Tibial nerve (tissue), 4 donors: ENCODE measurements at regions not wholly inside any gene's neighbourhood (a gene's known extent, or its start where the extent isn't known, plus 50 kb on each side); places are given as distances from the start of the nearest gene placed in this dataset.

Experiments
- DNase-seq, 2 donors: peaks; one replicate each; pipeline ENCODE4 v3.0.0-alpha.2; 2019; ENCODE audit warnings: low spot score in 2 of 2
- H3K27ac ChIP-seq, 4 donors: fragments of 200-600 bp; sonication (generic) in 3 of 4; one replicate each; pipeline ENCODE4 v1.5.1; 2017 to 2019; ENCODE audit warnings: mild to moderate bottlenecking in 1 of 4
- H3K27me3 ChIP-seq, 2 donors: fragments of 200-600 bp; sonication (generic) in 1 of 2; one replicate each; pipeline versions ENCODE4 v1.5.1 to v1.6.0; 2017 to 2019
- H3K36me3 ChIP-seq, 3 donors: fragments of 200-600 bp; sonication (generic); one replicate each; pipeline ENCODE4 v1.5.1; 2018 to 2019
- H3K4me1 ChIP-seq, 4 donors: fragments of 200-600 bp; sonication (generic) in 3 of 4; one replicate each; pipeline ENCODE4 v1.5.1; 2017 to 2019
- H3K4me3 ChIP-seq, 4 donors: fragments of 200-600 bp; sonication (generic) in 3 of 4; one replicate each; pipeline ENCODE4 v1.5.1; 2017 to 2019; ENCODE audit warnings: mild to moderate bottlenecking in 1 of 4, moderate library complexity in 1 of 4
- H3K9me3 ChIP-seq, 4 donors: fragments of 200-600 bp; sonication (generic) in 3 of 4; one replicate each; pipeline ENCODE4 v1.5.1; 2017 to 2019
- EP300 ChIP-seq, 2 donors: sonication (generic); formaldehyde crosslinking; IDR thresholded peaks; one replicate each; pipeline ENCODE4 v1.6.1; 2017; ENCODE audit warnings: antibody characterized with exemption in 2 of 2, mild to moderate bottlenecking in 1 of 2
- POLR2A ChIP-seq, 2 donors: fragments of 450-650 bp; IDR thresholded peaks; one replicate each; pipeline ENCODE4 v1.6.1; 2017; ENCODE audit warnings: antibody characterized with exemption in 2 of 2, mild to moderate bottlenecking in 2 of 2, moderate library complexity in 2 of 2
- WGBS, 2 donors: methylation state at CpG; one replicate each; pipeline ENCODE4 v1.1.5; 2018; 5-methylcytosine and 5-hydroxymethylcytosine counted together
- TF ChIP-seq, protein P1 (sequence below), 5 experiments: fragments of 200-600 bp in 3 of 5; fragments of 450-650 bp in 2 of 5; sonication (generic) in 3 of 5; IDR thresholded peaks; one replicate each; pipeline ENCODE4 v1.5.1; 2016 to 2019; ENCODE audit warnings: antibody characterized with exemption in 5 of 5, mild to moderate bottlenecking in 3 of 5, moderate library complexity in 2 of 5

DNA sequence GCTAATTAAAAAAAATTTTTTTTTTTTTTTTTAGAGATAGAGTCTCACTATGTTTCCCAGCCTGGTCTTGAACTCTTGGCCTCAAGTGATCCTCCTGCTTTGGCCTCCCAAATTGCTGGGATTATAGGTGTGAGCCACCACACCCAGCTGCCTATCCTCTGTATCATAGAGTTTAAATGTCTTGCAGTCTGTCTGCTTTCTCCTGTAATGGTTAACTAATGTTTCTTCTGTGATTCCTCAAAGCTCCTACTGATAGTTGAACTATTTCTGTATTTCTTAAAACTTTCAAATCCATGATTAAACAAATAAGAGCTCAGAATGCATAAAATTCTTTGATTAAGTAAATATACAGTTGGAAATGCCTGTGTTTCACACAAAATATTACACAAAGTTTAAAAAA is 115.4 kb upstream of the TPM1 start:
- Histone ChIP-seq H3K36me3 (no peaks in the 10 kb centered on the region), H3K4me3 (no peak overlapping the region), H3K27me3 (no peaks in the 10 kb centered on the region), H3K27ac (no peak overlapping the region), H3K9me3 (no peaks in the 10 kb centered on the region), H3K4me1 (peaks cover 0 to 14% (median 4%) of the 10 kb centered on the region in 4 donors)
- TF ChIP-seq POLR2A (IDR thresholded peaks at IDR 0.05), result no peak
- no peak for DNase-seq

DNA sequence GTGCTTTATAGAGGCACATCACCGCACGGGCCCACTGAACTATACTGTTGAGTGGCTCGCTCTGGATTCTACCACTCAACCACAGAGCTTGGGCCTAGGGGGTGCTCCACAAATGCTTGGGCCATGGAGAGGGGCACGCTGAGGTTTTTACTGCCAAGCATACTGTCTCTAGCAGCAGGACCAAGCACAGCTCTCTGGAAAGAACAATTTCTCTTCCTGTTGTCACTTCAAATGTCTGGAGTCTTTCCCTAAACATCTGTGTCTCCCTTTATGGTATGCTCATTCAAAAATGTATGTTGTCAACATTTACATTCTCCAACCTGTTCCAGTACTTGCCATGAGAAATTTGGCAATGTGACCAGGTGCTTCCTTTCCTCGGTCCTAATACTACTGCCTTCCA is 114.7 kb upstream of the TPM1 start:
- Histone ChIP-seq H3K9me3 (no peaks in the 10 kb centered on the region), H3K4me3 (no peak overlapping the region), H3K27me3 (no peaks in the 10 kb centered on the region), H3K4me1 (peaks cover 0 to 7% (median 2%) of the 10 kb centered on the region in 4 donors), H3K36me3 (no peaks in the 10 kb centered on the region), H3K27ac (no peak overlapping the region)
- WGBS, 2 donors, result 90 to 93% methylated on average over 5 of the region's 5 CpGs
- TF ChIP-seq POLR2A (IDR thresholded peaks at IDR 0.05), result no peak
- TF ChIP-seq, protein P1, sequence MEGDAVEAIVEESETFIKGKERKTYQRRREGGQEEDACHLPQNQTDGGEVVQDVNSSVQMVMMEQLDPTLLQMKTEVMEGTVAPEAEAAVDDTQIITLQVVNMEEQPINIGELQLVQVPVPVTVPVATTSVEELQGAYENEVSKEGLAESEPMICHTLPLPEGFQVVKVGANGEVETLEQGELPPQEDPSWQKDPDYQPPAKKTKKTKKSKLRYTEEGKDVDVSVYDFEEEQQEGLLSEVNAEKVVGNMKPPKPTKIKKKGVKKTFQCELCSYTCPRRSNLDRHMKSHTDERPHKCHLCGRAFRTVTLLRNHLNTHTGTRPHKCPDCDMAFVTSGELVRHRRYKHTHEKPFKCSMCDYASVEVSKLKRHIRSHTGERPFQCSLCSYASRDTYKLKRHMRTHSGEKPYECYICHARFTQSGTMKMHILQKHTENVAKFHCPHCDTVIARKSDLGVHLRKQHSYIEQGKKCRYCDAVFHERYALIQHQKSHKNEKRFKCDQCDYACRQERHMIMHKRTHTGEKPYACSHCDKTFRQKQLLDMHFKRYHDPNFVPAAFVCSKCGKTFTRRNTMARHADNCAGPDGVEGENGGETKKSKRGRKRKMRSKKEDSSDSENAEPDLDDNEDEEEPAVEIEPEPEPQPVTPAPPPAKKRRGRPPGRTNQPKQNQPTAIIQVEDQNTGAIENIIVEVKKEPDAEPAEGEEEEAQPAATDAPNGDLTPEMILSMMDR (IDR thresholded peaks at IDR 0.05), result no peak
- no peak for TF ChIP-seq EP300 (IDR thresholded peaks at IDR 0.05)
- no peak for DNase-seq

DNA sequence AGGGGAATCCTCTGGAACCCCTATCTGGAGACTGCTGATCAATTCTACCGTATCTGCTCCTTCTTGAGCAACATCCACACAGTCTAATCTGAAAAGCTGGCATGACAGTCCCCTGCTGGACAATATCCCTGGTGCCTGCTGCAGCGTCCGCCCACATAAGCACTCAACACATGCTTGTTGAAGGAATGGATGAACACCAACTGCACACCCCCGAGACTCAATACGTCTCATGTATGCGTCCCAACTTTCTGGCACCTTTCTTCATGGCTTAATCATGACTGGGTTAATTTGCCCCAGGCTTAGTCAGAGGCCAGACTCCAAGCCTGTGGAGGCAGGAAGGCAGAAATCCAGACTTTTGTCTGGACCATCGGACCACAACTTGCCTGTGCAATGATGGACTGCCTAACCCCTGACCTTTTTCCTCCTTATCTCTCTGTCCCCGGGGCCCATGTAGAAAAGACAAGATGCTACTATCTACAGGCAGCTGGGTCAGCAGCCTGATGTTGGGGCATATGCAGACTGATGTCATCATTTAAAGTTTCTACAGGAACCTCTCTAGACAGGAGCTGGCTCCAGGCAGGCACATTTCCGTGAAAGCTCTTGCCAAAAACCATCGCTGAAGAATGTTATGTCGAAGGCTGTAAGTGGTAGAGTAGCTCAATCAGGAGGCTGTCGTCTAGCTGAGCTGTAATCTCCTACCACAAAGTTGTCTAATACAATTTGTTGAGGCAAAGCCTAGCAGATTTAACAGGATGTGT is 114.1 kb upstream of the TPM1 start:
- Histone ChIP-seq H3K36me3 (no peaks in the 10 kb centered on the region), H3K9me3 (no peaks in the 10 kb centered on the region), H3K27me3 (no peaks in the 10 kb centered on the region), H3K4me3 (no peak overlapping the region), H3K4me1 (peaks cover 0 to 2% (median 0%) of the 10 kb centered on the region in 4 donors), H3K27ac (no peak overlapping the region)
- DNase-seq, result no peak
- TF ChIP-seq POLR2A (IDR thresholded peaks at IDR 0.05), result no peak
- TF ChIP-seq EP300 (IDR thresholded peaks at IDR 0.05), result no peak
- TF ChIP-seq, protein P1 (IDR thresholded peaks at IDR 0.05), result no peak
- WGBS, 2 donors, result 69 to 70% methylated on average over 12 of the region's 12 CpGs

DNA sequence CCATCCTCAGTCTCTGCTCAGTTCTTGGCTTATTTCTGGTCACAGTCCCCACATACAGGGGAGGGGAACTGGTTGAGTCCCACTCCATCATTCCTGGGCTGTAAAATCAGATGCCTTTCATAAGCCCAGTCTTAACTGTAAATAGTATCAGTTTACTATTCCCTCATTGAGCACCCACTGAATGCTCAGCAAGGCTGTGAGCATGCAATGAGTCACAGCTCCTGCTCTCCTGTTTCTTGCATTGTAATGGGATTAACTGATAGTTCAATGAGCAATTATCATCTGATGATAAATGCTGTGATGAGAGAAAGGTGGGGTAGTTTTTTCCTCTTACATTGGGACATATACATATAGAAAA is 113.6 kb upstream of the TPM1 start:
- Histone ChIP-seq H3K27ac (no peak overlapping the region), H3K4me1 (no peaks in the 10 kb centered on the region), H3K27me3 (no peaks in the 10 kb centered on the region), H3K4me3 (no peak overlapping the region), H3K36me3 (no peaks in the 10 kb centered on the region), H3K9me3 (no peaks in the 10 kb centered on the region)
- no peak for DNase-seq
- TF ChIP-seq, protein P1 (IDR thresholded peaks at IDR 0.05), result no peak
- TF ChIP-seq EP300 (IDR thresholded peaks at IDR 0.05) (no peak), POLR2A (IDR thresholded peaks at IDR 0.05) (no peak)

DNA sequence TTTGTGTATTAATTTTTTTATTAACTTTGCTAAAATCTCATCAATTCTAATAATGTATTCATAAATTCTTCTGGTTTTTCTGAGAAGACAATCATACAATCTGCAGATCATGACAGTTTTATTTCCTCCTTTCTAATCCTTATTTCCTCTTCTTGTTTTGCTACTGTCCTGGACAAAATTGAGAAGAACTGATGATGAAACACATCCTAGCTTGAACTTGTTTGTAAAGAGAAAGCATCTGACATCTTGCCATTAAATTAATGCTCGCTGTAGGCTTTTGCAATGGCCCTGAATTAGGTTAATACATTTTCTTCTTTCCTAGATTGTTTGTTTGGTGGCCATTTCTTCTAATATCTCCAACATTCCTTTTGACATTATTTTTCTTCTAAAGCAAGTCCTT is 110.9 kb upstream of the TPM1 start:
- Histone ChIP-seq H3K9me3 (no peaks in the 10 kb centered on the region), H3K36me3 (no peaks in the 10 kb centered on the region), H3K27ac (no peak overlapping the region), H3K4me3 (no peak overlapping the region), H3K27me3 (no peaks in the 10 kb centered on the region), H3K4me1 (peaks cover 0 to 6% (median 0%) of the 10 kb centered on the region in 4 donors)
- no peak for DNase-seq
- TF ChIP-seq, protein P1 (IDR thresholded peaks at IDR 0.05), result no peak
- TF ChIP-seq EP300 (IDR thresholded peaks at IDR 0.05) (peak in 1 of 2 donors; percentile 46), POLR2A (IDR thresholded peaks at IDR 0.05) (no peak)
- 87 to 91% methylated on average over 1 of the region's 1 CpG for WGBS, 2 donors
